NB4 (cell line): ENCODE measurements at regions not wholly inside any gene's neighbourhood (a gene's known extent, or its start where the extent isn't known, plus 50 kb on each side); places are given as distances from the start of the nearest gene placed in this dataset.

ENCODE experiments used
- POLR2A ChIP-seq: IDR thresholded peaks from 2 replicates; pipeline ENCODE4 v1.6.1; 2011; ENCODE audit warnings: mild to moderate bottlenecking; ENCODE audit not compliant: insufficient read length; ENCODE audit errors: extremely low read depth
- TF ChIP-seq, protein P1 (sequence below): IDR thresholded peaks from 2 replicates; pipeline ENCODE4 v1.6.1; 2011; ENCODE audit warnings: low read depth, low read length
- TF ChIP-seq, protein P2 (sequence below): IDR thresholded peaks from one replicate; pipeline ENCODE4 v1.5.1; 2012; ENCODE audit warnings: low read depth, low read length

DNA sequence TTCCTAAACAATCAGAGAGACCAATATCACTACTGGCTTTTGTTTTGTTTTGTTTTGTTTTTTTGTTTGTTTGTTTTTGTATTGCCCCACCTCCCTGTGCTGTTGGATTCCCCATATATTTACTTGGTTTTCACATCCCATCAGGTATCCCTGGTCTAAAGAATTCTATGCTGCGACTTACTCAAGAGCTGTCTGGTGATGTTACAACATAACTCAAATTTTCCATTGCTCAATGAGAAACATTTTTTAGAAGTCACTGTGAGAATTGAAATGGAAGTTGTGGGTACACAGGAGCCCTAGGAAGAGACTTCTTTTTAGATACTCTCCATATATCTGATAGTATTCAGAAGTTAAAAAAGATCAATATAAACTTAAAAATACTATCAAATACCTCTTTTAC lies 181.4 kb downstream of the KLF5 start:
- TF ChIP-seq POLR2A, result no peak
- TF ChIP-seq, protein P1, sequence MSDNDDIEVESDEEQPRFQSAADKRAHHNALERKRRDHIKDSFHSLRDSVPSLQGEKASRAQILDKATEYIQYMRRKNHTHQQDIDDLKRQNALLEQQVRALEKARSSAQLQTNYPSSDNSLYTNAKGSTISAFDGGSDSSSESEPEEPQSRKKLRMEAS, result no peak
- TF ChIP-seq, protein P2, sequence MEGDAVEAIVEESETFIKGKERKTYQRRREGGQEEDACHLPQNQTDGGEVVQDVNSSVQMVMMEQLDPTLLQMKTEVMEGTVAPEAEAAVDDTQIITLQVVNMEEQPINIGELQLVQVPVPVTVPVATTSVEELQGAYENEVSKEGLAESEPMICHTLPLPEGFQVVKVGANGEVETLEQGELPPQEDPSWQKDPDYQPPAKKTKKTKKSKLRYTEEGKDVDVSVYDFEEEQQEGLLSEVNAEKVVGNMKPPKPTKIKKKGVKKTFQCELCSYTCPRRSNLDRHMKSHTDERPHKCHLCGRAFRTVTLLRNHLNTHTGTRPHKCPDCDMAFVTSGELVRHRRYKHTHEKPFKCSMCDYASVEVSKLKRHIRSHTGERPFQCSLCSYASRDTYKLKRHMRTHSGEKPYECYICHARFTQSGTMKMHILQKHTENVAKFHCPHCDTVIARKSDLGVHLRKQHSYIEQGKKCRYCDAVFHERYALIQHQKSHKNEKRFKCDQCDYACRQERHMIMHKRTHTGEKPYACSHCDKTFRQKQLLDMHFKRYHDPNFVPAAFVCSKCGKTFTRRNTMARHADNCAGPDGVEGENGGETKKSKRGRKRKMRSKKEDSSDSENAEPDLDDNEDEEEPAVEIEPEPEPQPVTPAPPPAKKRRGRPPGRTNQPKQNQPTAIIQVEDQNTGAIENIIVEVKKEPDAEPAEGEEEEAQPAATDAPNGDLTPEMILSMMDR, result no peak
